Cardiac muscle cell (in vitro differentiated cells and primary cell): ENCODE measurements at regions not wholly inside any gene's neighbourhood (a gene's known extent, or its start where the extent isn't known, plus 50 kb on each side); places are given as distances from the start of the nearest gene placed in this dataset.

Experiments used
- DNase-seq, 2 donors: peaks; one replicate each; pipeline versions ENCODE4 v3.0.0 to v3.0.0-alpha.2; 2010 to 2017; ENCODE audit warnings: low read depth in 1 of 2, low spot score in 1 of 2
- H3K27ac ChIP-seq: fragments of 200-600 bp; sonication (generic); 2 replicates; pipeline ENCODE4 v1.5.1; 2016
- H3K27me3 ChIP-seq: fragments of 200-600 bp; sonication (generic); 2 replicates; pipeline ENCODE4 v1.6.0; 2016; ENCODE audit warnings: control low read depth
- H3K36me3 ChIP-seq: fragments of 200-600 bp; sonication (generic); 2 replicates; pipeline ENCODE4 v1.5.1; 2016; ENCODE audit warnings: control low read depth
- H3K4me1 ChIP-seq: fragments of 200-600 bp; sonication (generic); 2 replicates; pipeline ENCODE4 v1.8.1; 2017; ENCODE audit warnings: low read depth, mild to moderate bottlenecking, mixed run types
- H3K4me3 ChIP-seq: fragments of 200-600 bp; sonication (generic); 2 replicates; pipeline ENCODE4 v1.5.1; 2016; ENCODE audit warnings: mild to moderate bottlenecking
- H3K9me3 ChIP-seq: fragments of 200-600 bp; sonication (generic); 2 replicates; pipeline ENCODE4 v1.5.1; 2017; ENCODE audit warnings: low read depth, mild to moderate bottlenecking, control low read depth
- TF ChIP-seq, protein P1 (sequence below): IDR thresholded peaks from 2 replicates; pipeline ENCODE4 v1.5.1; 2012; ENCODE audit warnings: low read depth, mild to moderate bottlenecking, low read length

DNA sequence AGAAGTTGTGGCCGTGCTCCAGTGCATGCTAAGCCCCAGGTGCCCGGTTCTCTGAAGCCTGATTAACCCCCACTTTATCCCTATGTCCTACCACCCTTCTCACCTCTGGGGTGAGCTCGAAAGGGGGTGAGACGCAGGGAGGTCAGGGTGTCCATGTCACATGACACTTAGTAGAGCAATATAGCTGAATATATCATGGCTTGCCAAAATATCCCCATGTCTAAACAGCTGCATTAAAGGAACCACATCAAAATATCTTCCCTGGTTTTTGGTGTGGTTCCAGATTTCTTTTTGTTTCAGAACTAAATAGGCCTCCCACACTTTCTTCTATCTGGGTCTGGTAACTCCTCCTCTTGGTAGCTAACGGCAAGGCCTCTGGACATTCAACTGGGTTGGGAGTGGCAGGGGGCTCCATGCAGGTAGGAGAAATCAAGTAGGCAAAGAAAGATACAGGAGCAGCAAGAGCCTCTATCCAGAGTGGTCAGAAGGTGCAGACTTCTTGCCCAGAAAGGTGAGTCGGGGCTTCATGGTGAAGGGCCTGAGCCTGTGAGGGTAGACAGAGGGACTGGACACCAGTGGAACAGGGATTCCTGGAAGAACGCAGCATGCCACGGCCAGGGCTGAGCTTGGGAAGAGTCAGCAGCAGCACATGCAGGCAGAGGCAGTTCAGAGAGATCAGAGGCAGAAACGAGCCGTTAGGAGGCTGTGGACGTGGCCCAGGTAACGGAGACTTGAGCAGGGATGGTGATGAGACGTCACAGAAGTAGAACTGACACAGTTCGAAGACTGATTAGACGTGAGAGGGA is 202.8 kb upstream of the DIO3 start:
- no peak overlapping the region for H3K4me3 ChIP-seq
- no peaks in the 10 kb centered on the region for H3K36me3 ChIP-seq
- no peak for DNase-seq
- H3K9me3 ChIP-seq: no peaks in the 10 kb centered on the region
- no peaks in the 10 kb centered on the region for H3K4me1 ChIP-seq
- TF ChIP-seq, protein P1, sequence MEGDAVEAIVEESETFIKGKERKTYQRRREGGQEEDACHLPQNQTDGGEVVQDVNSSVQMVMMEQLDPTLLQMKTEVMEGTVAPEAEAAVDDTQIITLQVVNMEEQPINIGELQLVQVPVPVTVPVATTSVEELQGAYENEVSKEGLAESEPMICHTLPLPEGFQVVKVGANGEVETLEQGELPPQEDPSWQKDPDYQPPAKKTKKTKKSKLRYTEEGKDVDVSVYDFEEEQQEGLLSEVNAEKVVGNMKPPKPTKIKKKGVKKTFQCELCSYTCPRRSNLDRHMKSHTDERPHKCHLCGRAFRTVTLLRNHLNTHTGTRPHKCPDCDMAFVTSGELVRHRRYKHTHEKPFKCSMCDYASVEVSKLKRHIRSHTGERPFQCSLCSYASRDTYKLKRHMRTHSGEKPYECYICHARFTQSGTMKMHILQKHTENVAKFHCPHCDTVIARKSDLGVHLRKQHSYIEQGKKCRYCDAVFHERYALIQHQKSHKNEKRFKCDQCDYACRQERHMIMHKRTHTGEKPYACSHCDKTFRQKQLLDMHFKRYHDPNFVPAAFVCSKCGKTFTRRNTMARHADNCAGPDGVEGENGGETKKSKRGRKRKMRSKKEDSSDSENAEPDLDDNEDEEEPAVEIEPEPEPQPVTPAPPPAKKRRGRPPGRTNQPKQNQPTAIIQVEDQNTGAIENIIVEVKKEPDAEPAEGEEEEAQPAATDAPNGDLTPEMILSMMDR: no peak
- no peaks in the 10 kb centered on the region for H3K27me3 ChIP-seq
- no peak overlapping the region for H3K27ac ChIP-seq

DNA sequence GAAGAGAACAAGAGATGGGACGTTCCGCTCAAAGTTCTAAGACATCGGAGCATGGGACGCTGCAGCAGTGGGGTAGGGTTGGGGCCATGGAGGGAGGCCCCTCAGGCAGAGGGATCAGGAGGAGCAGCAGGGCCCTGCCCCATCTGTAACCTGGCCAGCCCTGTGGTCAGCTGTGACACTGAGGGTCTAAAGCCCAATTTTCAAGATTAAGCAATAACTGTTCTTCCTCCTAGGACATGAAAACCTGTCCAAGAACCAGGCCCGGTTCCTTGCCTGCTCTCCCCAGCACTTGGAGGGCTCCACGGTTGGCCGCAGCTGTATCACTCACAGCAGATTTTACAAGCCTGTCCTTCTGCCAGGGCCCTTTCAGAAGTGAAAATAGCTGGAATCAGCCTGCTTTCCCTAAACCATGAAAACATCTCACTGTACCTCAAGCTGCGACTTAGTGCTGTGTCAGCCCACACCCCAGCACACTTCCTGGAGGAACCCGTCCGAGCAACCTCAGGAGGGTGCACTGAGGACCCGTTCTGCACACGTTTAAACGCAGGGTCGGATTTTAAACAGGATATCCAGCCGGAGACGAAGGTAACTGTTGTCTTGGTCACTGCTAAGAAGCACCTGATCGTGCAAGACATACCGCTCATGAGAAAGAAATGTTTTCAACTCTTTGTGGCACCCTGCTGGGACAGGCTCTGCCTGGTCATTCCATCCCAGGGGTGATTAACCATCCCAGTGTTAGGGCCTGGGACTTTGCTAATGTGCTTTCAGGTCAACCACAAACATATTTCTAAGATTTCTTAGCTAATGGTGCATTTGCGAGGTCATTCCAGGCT is 201.9 kb upstream of the DIO3 start:
- H3K4me3 ChIP-seq: no peak overlapping the region
- H3K9me3 ChIP-seq: no peaks in the 10 kb centered on the region
- no peak overlapping the region for H3K27ac ChIP-seq
- TF ChIP-seq, protein P1: no peak
- H3K27me3 ChIP-seq: no peaks in the 10 kb centered on the region
- H3K36me3 ChIP-seq: no peaks in the 10 kb centered on the region
- H3K4me1 ChIP-seq: no peaks in the 10 kb centered on the region
- DNase-seq: no peak

- no peaks in the 10 kb centered on the region for H3K4me1 ChIP-seq
- H3K27ac ChIP-seq: no peak overlapping the region
- DNase-seq: peak; percentile 2 to 7
- TF ChIP-seq, protein P1: no peak
- no peaks in the 10 kb centered on the region for H3K36me3 ChIP-seq
- no peaks in the 10 kb centered on the region for H3K27me3 ChIP-seq
- no peak overlapping the region for H3K4me3 ChIP-seq
- no peaks in the 10 kb centered on the region for H3K9me3 ChIP-seq
These were observed 201.0 kb upstream of the DIO3 start for GRCh38 chr14:101360054-101360911.

DNA sequence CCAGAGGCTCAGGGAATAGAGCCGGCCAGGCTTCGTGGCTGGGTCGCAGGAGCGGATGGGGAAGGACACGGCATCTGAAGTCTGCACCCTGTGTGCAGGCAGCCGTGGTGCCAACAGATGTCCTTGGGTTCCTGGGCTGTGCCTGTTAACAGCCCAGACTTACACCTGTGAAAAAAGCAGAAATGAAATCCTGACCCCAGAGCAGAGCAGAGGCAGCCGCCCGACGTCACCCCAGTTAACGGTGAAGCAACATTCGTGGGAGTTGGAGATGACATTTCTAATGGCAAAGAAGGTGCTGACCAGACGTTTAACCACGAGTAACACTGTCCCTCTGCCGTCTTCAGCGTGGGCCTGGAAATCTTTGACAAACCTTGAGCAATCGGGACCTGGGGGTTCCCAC is 200.3 kb upstream of the DIO3 start:
- H3K9me3 ChIP-seq: no peaks in the 10 kb centered on the region
- TF ChIP-seq, protein P1: no peak
- no peaks in the 10 kb centered on the region for H3K4me1 ChIP-seq
- H3K27ac ChIP-seq: no peak overlapping the region
- DNase-seq: no peak
- H3K27me3 ChIP-seq: no peaks in the 10 kb centered on the region
- H3K4me3 ChIP-seq: no peak overlapping the region
- H3K36me3 ChIP-seq: no peaks in the 10 kb centered on the region
